Naive thymus-derived CD8-positive, alpha-beta T cell (primary cell): ENCODE measurements at regions not wholly inside any gene's neighbourhood (a gene's known extent, or its start where the extent isn't known, plus 50 kb on each side); places are given as distances from the start of the nearest gene placed in this dataset.

Source experiments
- ATAC-seq, 2 donors: fragments of 150-1000 bp; cut with Tn5 transposase in 1 of 2; sonication (Bioruptor Pico), chemical (Tn5 transposase) in 1 of 2; 1 replicate in 1 of 2; 2 replicates in 1 of 2; pipeline ENCODE4 v1.10.0; 2021; ENCODE audit warnings: mild to moderate bottlenecking in 2 of 2, moderate library complexity in 2 of 2
- POLR2A ChIA-PET: fragments of 350-600 bp; sonication (Branson Sonifier 250); formaldehyde crosslinking; loops from one replicate; lab custom pipeline; 2021; ENCODE audit warnings: antibody characterized with exemption; lab: Charles Lee
- DNase-seq, 10 donors: peaks; one replicate each; pipeline versions ENCODE4 v3.0.0 to v3.0.0-alpha.2; 2020 to 2022
- H3K27ac Mint-ChIP-seq, 10 donors: one replicate each; pipeline ENCODE4 v1.8.0; 2020 to 2022; ENCODE audit warnings: mild to moderate bottlenecking in 10 of 10, mixed read lengths in 10 of 10, moderate library complexity in 4 of 10, inconsistent platforms in 1 of 10
- H3K27me3 Mint-ChIP-seq, 5 donors: one replicate each; pipeline ENCODE4 v1.8.0; 2021 to 2022; ENCODE audit warnings: mixed read lengths in 5 of 5
- H3K36me3 Mint-ChIP-seq, 3 donors: one replicate each; pipeline ENCODE4 v1.8.0; 2020 to 2022; ENCODE audit warnings: mixed read lengths in 3 of 3, mild to moderate bottlenecking in 2 of 3, inconsistent platforms in 1 of 3
- H3K4me1 Mint-ChIP-seq, 4 donors: one replicate each; pipeline ENCODE4 v1.8.0; 2021 to 2022; ENCODE audit warnings: mixed read lengths in 4 of 4
- H3K4me3 Mint-ChIP-seq, 10 donors: one replicate each; pipeline ENCODE4 v1.8.0; 2020 to 2022; ENCODE audit warnings: mild to moderate bottlenecking in 10 of 10, mixed read lengths in 10 of 10, moderate library complexity in 6 of 10, inconsistent platforms in 1 of 10
- H3K9me3 Mint-ChIP-seq, 9 donors: one replicate each; pipeline ENCODE4 v1.8.0; 2020 to 2022; ENCODE audit warnings: mixed read lengths in 9 of 9, mild to moderate bottlenecking in 3 of 9, inconsistent platforms in 1 of 9, moderate library complexity in 1 of 9

DNA sequence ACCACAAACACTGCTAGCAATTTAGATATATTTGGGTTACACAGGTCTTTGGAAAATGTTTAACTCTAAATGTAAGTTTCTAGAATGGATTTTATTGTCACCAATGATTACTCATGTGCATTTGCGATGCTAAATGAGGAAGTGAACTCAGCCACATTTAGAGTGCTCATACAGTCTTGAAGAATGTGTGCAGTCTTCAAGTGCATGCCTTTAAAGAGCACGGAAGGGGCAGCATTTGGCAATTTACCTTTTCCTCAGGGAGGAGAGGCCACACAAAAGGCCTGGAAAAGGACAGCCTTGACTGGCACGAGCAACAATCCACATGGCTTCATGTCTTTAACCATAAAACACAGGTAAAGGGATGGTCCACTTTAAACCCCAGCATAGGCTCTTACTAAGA, 78.5 kb upstream of the STK17B start:
- no peaks in the 10 kb centered on the region for H3K36me3 Mint-ChIP-seq
- H3K27ac Mint-ChIP-seq: peak overlapping the region; percentile 9 to 84 (median 52)
- H3K27me3 Mint-ChIP-seq: no peaks in the 10 kb centered on the region
- H3K9me3 Mint-ChIP-seq: peaks cover 0 to 22% (median 0%) of the 10 kb centered on the region in 9 donors
- H3K4me1 Mint-ChIP-seq: peaks cover 56 to 85% (median 83%) of the 10 kb centered on the region in 4 donors
- H3K4me3 Mint-ChIP-seq: peak overlapping the region in 7 of 10 donors; percentile 21 to 54 (median 42)
- DNase-seq: no peak
- ATAC-seq: peak; percentile 70 to 71
- POLR2A ChIA-PET: interaction anchor here (1.5 kb wide), 1 partner anchor 27 kb away, joined by 3 read pairs; no protein-coding TSS in a partner anchor

DNA sequence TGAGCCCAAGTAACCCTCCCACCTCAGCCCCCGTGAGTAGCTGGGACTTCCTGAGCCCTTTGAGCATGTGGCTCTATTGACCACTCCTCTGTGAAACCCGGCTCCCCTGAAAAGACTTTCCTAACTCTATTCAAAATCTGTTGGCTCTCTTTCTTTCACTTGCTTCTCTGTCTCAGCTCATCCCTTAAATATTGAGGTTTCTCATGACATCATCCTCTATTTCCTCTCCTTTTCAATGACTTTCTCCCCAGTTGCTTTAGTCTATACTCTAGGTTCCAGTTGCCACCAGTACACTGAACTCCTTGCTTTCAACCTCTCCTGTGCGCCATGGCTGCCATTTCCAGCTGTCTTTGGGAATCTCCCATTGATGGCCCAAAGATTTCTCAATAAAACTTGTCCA, 79.8 kb upstream of the STK17B start:
- peak overlapping the region in 5 of 10 donors; percentile 15 to 82 (median 56) for H3K27ac Mint-ChIP-seq
- peak overlapping the region in 6 of 10 donors; percentile 11 to 47 (median 26) for H3K4me3 Mint-ChIP-seq
- H3K4me1 Mint-ChIP-seq: peaks cover 46 to 72% (median 70%) of the 10 kb centered on the region in 4 donors
- ATAC-seq: peak in 1 of 2 donors; percentile 40
- H3K27me3 Mint-ChIP-seq: no peaks in the 10 kb centered on the region
- peaks cover 0 to 22% (median 0%) of the 10 kb centered on the region in 9 donors for H3K9me3 Mint-ChIP-seq
- POLR2A ChIA-PET: no interaction called here
- no peak for DNase-seq
- no peaks in the 10 kb centered on the region for H3K36me3 Mint-ChIP-seq

DNA sequence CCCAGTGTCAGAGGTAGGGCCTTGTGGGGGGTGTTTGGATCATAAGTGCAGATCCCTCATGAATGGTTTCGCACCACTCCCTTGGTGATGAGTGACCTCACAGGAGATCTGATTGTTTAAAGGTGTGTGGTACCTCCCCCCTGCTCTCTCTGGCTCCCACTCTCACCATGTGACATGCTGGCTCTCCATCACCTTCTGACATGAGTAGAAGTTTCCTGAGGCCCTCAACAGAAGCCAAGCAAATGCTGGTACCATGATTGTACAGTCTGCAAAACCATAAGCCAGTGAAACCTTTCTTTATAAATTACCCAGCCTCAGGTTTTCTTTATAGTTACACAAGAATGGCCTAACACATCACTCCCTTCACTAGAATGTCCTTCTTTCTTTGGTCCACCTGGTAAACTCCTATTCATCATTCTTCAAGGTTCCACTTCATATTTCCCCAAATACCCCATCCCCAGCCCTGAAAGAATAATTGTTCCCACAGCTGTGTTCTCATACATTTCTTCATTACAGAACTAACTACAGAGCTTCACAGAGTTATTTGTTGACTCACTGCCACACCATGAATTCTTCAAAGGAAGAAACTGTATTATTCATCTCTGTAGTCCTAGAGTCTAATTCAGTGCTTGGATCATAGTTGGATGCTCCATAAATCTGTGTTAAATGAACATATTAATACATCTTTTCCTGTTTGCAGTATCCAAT, 81.2 kb upstream of the STK17B start:
- H3K36me3 Mint-ChIP-seq: peaks cover 0 to 3% (median 0%) of the 10 kb centered on the region in 3 donors
- peaks cover 0 to 22% (median 0%) of the 10 kb centered on the region in 9 donors for H3K9me3 Mint-ChIP-seq
- no peak for DNase-seq
- H3K27ac Mint-ChIP-seq: peak overlapping the region in 7 of 10 donors; percentile 2 to 77 (median 25)
- no peak for ATAC-seq
- H3K4me3 Mint-ChIP-seq: peak overlapping the region in 1 of 10 donors; percentile 34
- H3K4me1 Mint-ChIP-seq: peaks cover 52 to 81% (median 75%) of the 10 kb centered on the region in 4 donors
- no peaks in the 10 kb centered on the region for H3K27me3 Mint-ChIP-seq
- POLR2A ChIA-PET: interaction anchor here (0.7 to 1.5 kb wide), 3 partner anchors 8 to 89 kb away, joined by 3 read pairs; no protein-coding TSS in a partner anchor

DNA sequence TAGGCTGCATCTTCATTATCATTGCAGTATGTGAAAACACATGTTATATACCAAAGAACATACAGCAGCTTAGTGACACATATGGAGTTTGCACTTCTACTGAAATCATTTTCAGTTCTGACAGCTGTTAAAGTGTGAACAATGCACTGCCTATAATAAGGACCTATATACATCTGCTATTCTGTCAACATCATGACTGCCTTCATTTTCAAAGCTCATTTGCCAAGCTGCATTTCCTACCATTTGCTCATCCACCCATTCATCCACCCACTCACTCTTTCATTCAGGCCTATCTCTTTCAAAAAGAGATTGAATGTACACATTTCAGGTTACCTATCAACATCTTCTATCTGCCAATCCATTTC, 81.7 kb upstream of the STK17B start:
- Mint-ChIP-seq H3K27me3 (no peaks in the 10 kb centered on the region), H3K36me3 (peaks cover 0 to 3% (median 0%) of the 10 kb centered on the region in 3 donors), H3K9me3 (peaks cover 0 to 22% (median 0%) of the 10 kb centered on the region in 9 donors), H3K27ac (peak overlapping the region in 6 of 10 donors; percentile 15 to 77 (median 38)), H3K4me1 (peaks cover 47 to 80% (median 74%) of the 10 kb centered on the region in 4 donors), H3K4me3 (no peak overlapping the region)
- POLR2A ChIA-PET: interaction anchor here (0.9 to 1.5 kb wide), 2 partner anchors 17 to 89 kb away, joined by 3 read pairs; no protein-coding TSS in a partner anchor
- ATAC-seq (no peak), DNase-seq (no peak)

DNA sequence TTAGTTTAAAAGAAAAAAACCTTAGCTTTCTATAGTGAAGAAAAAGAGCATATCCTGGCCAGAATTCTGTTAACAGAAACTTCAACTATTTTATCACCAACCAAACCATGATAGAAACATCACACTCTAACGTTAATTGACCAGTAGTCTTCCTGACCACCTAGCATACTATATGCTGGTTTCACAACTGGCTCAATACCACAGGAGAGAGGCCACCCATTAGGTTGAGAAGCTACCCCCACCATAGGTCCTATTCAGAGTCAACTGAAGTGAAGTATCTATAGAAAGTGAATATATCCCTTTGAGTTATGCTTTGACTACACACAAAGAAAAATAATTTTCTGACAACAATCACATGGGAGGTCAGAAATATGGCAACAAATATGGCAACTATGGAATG, 85.2 kb upstream of the STK17B start:
- ATAC-seq: no peak
- Mint-ChIP-seq H3K27me3 (no peaks in the 10 kb centered on the region), H3K4me1 (peaks cover 39 to 70% (median 67%) of the 10 kb centered on the region in 4 donors), H3K4me3 (no peak overlapping the region), H3K36me3 (peaks cover 0 to 3% (median 0%) of the 10 kb centered on the region in 3 donors), H3K27ac (peak overlapping the region in 5 of 10 donors; percentile 10 to 76 (median 64)), H3K9me3 (peaks cover 0 to 14% (median 0%) of the 10 kb centered on the region in 9 donors)
- POLR2A ChIA-PET: interaction anchor here (0.9 kb wide), 1 partner anchor 1062 kb away, joined by 3 read pairs; no protein-coding TSS in a partner anchor
- DNase-seq: no peak

DNA sequence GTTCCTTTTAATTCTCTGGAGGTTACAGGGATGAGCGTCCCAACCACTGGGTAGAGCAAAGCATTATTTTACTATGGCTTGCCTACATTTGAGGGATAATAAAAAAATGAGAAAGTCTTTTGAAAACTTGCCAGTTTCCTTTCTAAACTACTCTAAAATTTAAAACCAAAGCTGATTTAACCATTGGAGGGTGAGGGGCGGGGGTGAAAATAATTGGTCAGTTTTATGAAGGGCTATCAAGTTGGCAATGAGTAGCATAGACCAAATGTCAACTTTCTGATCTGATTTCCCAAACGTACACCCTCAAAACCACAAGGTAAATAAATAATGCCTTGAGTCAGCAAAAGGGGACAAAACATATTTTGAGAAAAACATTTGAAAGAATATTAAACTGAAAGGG, 85.7 kb upstream of the STK17B start:
- POLR2A ChIA-PET: interaction anchor here (0.9 kb wide), 1 partner anchor 1061 kb away, joined by 3 read pairs; no protein-coding TSS in a partner anchor
- peak overlapping the region in 3 of 10 donors; percentile 22 to 68 (median 55) for H3K27ac Mint-ChIP-seq

DNA sequence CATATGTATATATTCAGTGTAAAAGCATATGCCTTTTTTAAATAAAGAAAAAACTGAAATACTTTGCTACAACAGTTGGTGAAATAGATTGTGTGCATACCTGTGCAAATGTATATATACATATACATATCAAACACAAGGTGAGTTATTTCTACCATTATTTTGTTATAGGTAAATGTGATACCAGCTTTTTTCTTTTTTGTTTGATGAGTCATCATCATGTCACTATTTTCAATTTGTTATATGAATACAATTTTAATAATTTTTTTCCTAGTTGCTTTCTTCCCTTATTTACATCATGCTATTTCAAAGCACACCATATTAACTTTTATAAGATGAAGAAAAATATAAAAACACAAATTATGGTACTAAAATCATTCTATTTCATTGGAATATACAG, 87.0 kb upstream of the STK17B start:
- H3K27ac Mint-ChIP-seq: no peak overlapping the region
- H3K9me3 Mint-ChIP-seq: no peaks in the 10 kb centered on the region
- ATAC-seq (no peak), DNase-seq (no peak)
- H3K27me3 Mint-ChIP-seq: no peaks in the 10 kb centered on the region
- H3K4me3 Mint-ChIP-seq: no peak overlapping the region
- H3K36me3 Mint-ChIP-seq: peaks cover 0 to 3% (median 0%) of the 10 kb centered on the region in 3 donors
- POLR2A ChIA-PET: interaction anchor here (0.5 to 6.0 kb wide), 4 partner anchors 18 to 146 kb away, joined by 3 to 52 read pairs (median 4); no protein-coding TSS in a partner anchor
- peaks cover 30 to 69% (median 66%) of the 10 kb centered on the region in 4 donors for H3K4me1 Mint-ChIP-seq

More for the DNA sequence above, 85.7 kb upstream of the STK17B start:
- Mint-ChIP-seq H3K4me3 (no peak overlapping the region), H3K27me3 (no peaks in the 10 kb centered on the region), H3K9me3 (peaks cover 0 to 9% (median 0%) of the 10 kb centered on the region in 9 donors), H3K36me3 (peaks cover 0 to 3% (median 0%) of the 10 kb centered on the region in 3 donors), H3K4me1 (peaks cover 37 to 69% (median 66%) of the 10 kb centered on the region in 4 donors)
- DNase-seq (no peak), ATAC-seq (no peak)

DNA sequence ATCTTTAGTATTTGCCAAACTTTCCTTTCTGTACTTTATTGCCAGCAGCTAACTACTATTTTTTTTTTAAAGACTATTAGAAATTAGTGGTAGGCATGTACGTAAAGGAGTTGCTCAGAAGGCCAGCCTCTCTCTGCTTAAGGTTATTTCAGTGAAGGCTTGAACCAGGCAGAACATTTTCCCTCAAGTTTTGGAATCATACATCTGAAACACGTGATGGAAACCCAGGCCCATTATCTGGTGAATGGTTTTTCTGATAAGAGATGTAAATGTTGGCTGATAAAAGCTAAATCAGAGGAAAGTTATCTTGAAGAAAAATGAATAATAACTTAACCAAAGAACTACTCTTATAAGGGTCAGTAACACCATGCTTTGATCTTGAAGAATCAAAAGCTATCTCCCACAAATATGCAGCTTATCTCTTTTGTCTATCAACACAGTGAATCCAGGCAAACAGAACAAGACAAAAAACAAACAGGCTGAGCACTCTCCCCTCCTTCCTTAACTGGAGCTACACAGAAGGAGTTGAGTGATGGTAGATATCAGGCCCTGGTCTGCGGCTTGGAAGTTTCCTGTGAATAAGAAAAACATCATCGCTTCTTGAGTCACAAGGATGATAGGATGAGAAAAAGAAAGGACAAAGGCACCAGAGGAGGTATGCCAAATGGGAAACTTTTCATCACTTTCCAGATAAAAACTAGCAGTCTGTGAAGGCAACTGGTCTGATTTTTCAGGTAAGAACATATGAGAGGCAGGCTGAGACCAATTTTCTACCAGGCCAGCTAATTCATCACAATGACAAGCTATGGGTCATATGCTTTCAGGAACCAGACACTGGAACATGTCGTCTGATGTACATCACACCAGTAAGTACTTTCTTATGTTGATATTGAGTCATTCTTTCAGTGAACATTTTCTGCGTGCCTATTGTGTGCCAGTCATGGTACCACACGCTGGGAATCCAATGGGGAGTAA, 88.4 kb upstream of the STK17B start:
- peak; percentile 13 to 29 for ATAC-seq
- Mint-ChIP-seq H3K4me1 (peaks cover 27 to 73% (median 60%) of the 10 kb centered on the region in 4 donors), H3K27ac (peak overlapping the region; percentile 87 to 99 (median 94)), H3K9me3 (no peaks in the 10 kb centered on the region), H3K4me3 (peak overlapping the region; percentile 20 to 80 (median 69)), H3K27me3 (no peaks in the 10 kb centered on the region), H3K36me3 (peaks cover 0 to 3% (median 0%) of the 10 kb centered on the region in 3 donors)
- POLR2A ChIA-PET: interaction anchor here (0.6 to 6.0 kb wide), 13 partner anchors 8 to 602 kb away, joined by 3 to 52 read pairs (median 4); partner anchors contain the start of genes SLC39A10 and STK17B
- peak in 1 of 10 donors; percentile 38 for DNase-seq

DNA sequence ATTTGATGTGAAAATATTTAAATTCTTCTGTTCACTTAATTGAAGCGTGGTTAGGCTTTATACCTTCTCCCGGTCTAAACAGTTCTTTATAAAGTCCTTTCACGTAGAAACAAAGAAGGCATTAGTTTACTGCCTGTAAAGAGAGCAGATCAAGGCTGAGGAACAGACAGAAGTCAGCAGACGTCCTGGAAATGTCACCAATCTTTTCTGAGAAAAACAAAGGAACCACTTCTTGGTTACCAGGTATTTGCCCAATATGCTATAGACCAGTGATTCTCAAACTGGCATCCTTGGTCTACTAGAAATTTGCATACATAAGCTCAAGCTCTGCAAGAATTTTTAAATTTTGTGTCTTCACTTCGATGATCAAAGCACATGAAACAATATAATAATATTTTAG, 89.2 kb upstream of the STK17B start:
- Mint-ChIP-seq H3K4me3 (peak overlapping the region; percentile 20 to 80 (median 69)), H3K4me1 (peaks cover 26 to 80% (median 62%) of the 10 kb centered on the region in 4 donors), H3K36me3 (peaks cover 0 to 3% (median 0%) of the 10 kb centered on the region in 3 donors), H3K27me3 (no peaks in the 10 kb centered on the region), H3K27ac (peak overlapping the region; percentile 87 to 99 (median 94)), H3K9me3 (no peaks in the 10 kb centered on the region)
- POLR2A ChIA-PET: interaction anchor here (0.8 to 6.0 kb wide), 13 partner anchors 8 to 603 kb away, joined by 3 to 52 read pairs (median 4); partner anchors contain the start of genes SLC39A10 and STK17B
- DNase-seq (peak in 3 of 10 donors; percentile 25 to 62 (median 49)), ATAC-seq (peak; percentile 21 to 38)

DNA sequence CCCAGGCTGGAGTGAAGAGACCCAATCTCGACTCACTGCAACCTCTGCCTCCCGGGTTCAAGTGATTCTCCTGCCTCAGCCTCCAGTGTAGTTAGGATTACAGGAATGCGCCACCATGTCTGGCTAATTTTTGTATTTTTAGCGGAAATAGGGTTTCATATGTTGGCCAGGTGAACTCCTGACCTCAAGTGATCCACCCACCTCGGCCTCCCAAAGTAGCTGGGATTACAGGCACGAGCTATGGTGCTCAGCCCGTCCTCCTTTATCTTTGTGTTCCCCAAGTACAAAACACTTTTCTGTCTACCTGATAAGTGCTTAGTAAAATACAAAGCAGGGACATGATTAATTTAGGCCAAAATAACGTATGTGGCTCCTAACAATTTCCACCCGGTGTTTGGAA, 91.2 kb upstream of the STK17B start:
- H3K27me3 Mint-ChIP-seq: no peaks in the 10 kb centered on the region
- no peaks in the 10 kb centered on the region for H3K9me3 Mint-ChIP-seq
- peak overlapping the region; percentile 53 to 80 (median 70) for H3K4me3 Mint-ChIP-seq
- POLR2A ChIA-PET: interaction anchor here (0.7 to 6.0 kb wide), 11 partner anchors 14 to 106 kb away, joined by 3 to 52 read pairs (median 4); partner anchors contain the start of gene STK17B
- peak overlapping the region; percentile 89 to 99 (median 96) for H3K27ac Mint-ChIP-seq
- H3K4me1 Mint-ChIP-seq: peaks cover 28 to 86% (median 67%) of the 10 kb centered on the region in 4 donors
- ATAC-seq (no peak), DNase-seq (no peak)
- no peaks in the 10 kb centered on the region for H3K36me3 Mint-ChIP-seq

DNA sequence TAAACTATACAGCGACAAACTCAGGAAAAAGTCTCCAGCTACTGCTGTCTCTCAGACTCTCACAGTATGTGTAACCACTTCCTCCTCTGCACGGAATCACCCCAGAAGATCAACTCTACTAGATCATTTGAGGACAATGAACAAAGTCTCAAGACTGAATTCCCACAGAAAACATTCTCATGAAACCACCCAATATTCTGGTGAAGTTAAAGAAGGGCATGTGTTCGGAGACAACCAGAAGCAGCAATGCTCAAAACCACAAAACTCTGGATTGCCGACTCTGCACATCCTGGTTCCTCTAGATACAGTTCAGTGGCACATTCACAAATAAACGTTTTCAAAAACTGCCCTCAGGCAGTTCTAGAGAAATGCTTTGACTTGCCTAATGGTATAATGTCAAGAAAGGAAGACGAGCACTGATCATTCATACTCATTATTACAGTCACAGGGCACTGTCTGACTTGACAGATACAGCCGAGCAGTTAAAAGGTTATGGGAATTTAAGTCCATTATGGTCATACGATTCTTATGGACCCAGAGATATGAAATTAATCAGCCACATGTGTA, 91.9 kb upstream of the STK17B start:
- peak in 9 of 10 donors; percentile 29 to 85 (median 61) for DNase-seq
- H3K4me1 Mint-ChIP-seq: peaks cover 31 to 88% (median 69%) of the 10 kb centered on the region in 4 donors
- no peaks in the 10 kb centered on the region for H3K9me3 Mint-ChIP-seq
- H3K27me3 Mint-ChIP-seq: no peaks in the 10 kb centered on the region
- ATAC-seq: peak; percentile 86 to 92
- H3K27ac Mint-ChIP-seq: peak overlapping the region; percentile 89 to 99 (median 96)
- POLR2A ChIA-PET: interaction anchor here (0.7 to 6.0 kb wide), 10 partner anchors 14 to 106 kb away, joined by 3 to 52 read pairs (median 3); partner anchors contain the start of gene STK17B
- no peaks in the 10 kb centered on the region for H3K36me3 Mint-ChIP-seq
- H3K4me3 Mint-ChIP-seq: peak overlapping the region; percentile 53 to 80 (median 70)
